Amygdala (tissue), 56 donors: ENCODE measurements at regions not wholly inside any gene's neighbourhood (a gene's known extent, or its start where the extent isn't known, plus 50 kb on each side); places are given as distances from the start of the nearest gene placed in this dataset.

Experiments used
- DNase-seq, 56 donors: peaks; one replicate each; lab custom pipeline; 2025; lab: John Stamatoyannopoulos, UW

- no peak for DNase-seq
Measured at GRCh38 chr11:105244160-105244825, 104.7 kb upstream of the CARD18 start.

- no peak for DNase-seq
Measured at GRCh38 chr11:105241136-105241535, 101.6 kb upstream of the CARD18 start.

DNA sequence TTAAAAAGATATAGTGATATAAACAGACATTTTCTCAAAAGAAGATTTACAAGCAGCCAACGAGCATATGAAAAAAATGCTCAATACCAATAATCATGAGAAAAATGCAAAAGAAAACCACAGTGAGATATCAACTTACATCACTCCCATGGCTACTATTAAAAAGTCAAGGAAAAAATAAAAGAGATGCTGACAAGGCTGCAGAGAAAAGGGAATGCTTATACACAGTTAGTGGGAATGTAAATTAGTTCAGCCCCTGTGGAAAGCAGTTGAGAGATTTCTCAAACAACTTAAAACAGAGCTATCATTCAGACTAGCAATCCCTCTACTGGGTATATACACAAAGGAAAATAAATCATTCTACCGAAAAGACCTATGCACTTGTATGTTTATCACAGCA lies 97.1 kb upstream of the CARD18 start:
- DNase-seq, result no peak

GRCh38 chr11:105233285-105233684 lies 93.7 kb upstream of the CARD18 start:
- no peak for DNase-seq

GRCh38 chr11:105232021-105232420 lies 92.5 kb upstream of the CARD18 start:
- DNase-seq, result no peak

GRCh38 chr11:105230586-105230985 lies 91.0 kb upstream of the CARD18 start:
- DNase-seq, result no peak

- DNase-seq, result no peak
Measured at GRCh38 chr11:105229761-105230160, 90.2 kb upstream of the CARD18 start.

DNA sequence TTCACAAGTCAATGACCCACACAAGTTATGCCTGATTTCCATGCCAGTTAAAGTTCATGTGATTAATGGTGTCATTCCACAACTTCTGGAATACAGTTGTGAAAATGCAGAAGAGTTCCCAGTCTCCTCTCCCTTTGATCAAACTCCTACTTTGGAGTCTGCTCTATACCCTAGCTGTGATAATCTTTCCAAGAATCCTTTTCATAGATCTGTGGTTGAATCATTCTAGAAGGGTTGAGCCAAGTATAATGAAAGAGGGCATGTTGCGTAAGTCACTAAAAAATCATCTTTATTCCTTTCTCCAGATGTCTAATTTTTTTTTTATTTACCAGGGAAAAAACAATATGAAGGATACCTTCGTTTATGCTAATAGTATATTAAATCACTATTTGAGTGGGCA lies 89.7 kb upstream of the CARD18 start:
- no peak for DNase-seq

GRCh38 chr11:105227363-105227762 lies 87.8 kb upstream of the CARD18 start:
- peak in 1 of 56 donors; percentile 1 for DNase-seq

DNA sequence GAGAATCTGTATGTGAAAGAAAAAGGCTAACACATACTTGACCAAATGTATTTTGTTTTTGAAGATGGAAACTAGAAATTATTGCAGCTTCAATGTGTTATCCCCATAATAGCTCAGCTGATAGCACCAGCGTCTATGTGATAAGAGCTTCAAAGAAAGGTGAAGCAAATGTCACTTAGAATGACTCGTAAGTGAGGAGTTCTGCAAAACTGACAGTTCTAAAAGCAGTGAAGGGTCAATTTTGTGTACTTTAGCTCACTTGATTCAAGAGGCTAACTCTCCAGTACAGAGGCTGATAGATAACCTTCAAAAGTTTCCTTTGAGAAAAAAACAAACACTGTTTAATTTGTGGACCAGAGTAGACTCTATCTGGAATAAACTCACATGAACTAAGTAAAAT lies 87.2 kb upstream of the CARD18 start:
- DNase-seq, result no peak

GRCh38 chr11:105226091-105226490 lies 86.5 kb upstream of the CARD18 start:
- no peak for DNase-seq

GRCh38 chr11:105224482-105225253 lies 85.1 kb upstream of the CARD18 start:
- DNase-seq, result no peak

- peak in 1 of 56 donors; percentile 5 for DNase-seq
Measured at GRCh38 chr11:105220121-105220520, 80.6 kb upstream of the CARD18 start.

GRCh38 chr11:105219670-105220069 lies 80.1 kb upstream of the CARD18 start:
- no peak for DNase-seq

- no peak for DNase-seq
Measured at GRCh38 chr11:105219269-105219668, 79.7 kb upstream of the CARD18 start.

GRCh38 chr11:105215528-105215927 lies 76.0 kb upstream of the CARD18 start:
- DNase-seq, result no peak

- DNase-seq, result no peak
Measured at GRCh38 chr11:105211806-105212554, 72.4 kb upstream of the CARD18 start.

GRCh38 chr11:105208019-105208418 lies 68.5 kb upstream of the CARD18 start:
- DNase-seq, result no peak

GRCh38 chr11:105206633-105207032 lies 67.1 kb upstream of the CARD18 start:
- DNase-seq, result no peak

DNA sequence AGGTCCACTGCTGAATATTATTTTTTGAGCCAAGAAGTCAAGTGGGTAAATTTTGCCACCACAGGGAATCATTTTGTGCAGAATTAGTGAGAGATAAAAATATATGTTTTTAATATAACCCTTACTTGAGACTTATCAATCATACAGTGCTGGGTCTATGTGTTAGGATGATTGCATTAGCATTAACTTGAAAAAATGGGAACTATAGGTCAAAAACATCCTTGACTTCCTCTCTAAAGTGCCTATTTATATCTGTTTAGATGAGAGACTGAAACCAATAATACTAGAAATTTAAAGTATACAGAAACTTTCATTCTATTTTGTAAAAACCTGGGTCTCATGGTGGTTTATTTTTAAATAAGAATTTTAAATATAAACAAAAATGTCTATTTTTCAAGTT lies 65.1 kb upstream of the CARD18 start:
- no peak for DNase-seq

DNA sequence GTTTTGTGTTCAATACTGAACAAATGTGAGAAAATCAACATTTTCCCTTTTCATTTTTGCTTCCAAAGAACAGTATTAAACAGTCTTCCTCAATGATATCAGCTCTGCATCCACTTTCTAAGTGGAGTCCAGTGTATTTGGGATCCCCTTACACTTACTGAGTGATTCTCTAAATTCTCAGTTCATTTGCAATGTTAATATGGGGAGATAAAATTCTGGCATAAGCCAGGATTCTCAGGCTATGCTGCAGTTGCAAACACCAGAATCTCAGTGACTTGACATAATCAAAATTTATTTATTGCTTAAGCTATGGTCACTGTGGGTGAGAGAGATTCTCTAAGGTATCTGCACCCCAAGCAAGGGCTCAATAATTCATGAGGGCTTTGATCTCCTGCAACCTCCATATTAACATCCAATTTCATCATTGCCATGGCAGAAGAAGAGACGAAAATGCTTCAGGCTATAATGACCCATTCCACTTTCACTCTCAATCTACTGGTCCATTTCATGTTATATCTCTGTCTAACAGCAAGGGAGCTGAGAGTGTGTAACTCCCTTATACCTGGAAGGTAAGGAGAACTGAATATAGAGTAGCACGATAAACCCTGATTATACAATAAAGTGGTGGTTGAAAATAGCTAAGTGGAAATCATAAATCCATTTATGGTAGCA lies 64.1 kb upstream of the CARD18 start:
- no peak for DNase-seq
